ENCODE measurements at regions not wholly inside any gene's neighbourhood (a gene's known extent, or its start where the extent isn't known, plus 50 kb on each side); places are given as distances from the start of the nearest gene placed in this dataset.

DNA sequence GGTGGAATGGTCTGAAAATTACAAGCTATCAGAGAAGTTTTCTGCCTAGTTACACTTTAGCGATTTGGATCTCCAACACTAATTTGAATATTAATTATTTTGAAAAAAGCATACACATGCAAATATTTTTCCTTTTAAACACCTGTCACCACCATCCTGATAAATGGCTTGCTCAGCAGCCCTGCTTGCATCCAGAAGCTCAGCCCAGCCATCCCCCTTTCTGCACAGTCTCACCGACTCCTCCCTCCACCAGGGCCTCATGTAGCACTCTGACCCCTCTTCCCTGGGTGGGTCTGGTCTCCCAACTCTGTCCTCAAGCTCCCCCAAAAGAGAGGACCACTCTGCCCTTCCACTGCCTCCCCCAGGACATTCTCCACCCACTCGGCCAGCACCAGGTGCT lies 70.0 kb downstream of the C5orf15 start:
- 84% methylated on average over 3 of the region's 3 CpGs; no CpG with 5 or more reads in 1 of the 2 experiments for WGBS, 2 experiments (ENCODE audit: extremely low coverage in 1 of 2, insufficient coverage in 1 of 2, insufficient read length in 1 of 2, insufficient replicate concordance in 2 of 2, low coverage in 1 of 2, low lambda C conversion rate in 2 of 2, missing lambda C conversion rate in 1 of 2)
- no peaks in the 10 kb centered on the region for H3K79me1 ChIP-seq (ENCODE audit: low read depth, low read length)
- H3K4me1 ChIP-seq (replicated peaks in 1 of 4; ENCODE audit: control insufficient read depth in 3 of 4, insufficient read depth in 4 of 4, low read length in 3 of 4), result no peaks in the 10 kb centered on the region
- no peak for DNase-seq (ENCODE audit: low read depth in 1 of 2, low spot score in 2 of 2)
- no peak overlapping the region; the same call in 1 of the 2 replicates for H4K8ac ChIP-seq (ENCODE audit: extremely low read depth, insufficient read depth, low read length)
- no peaks in the 10 kb centered on the region for H3K36me3 ChIP-seq (ENCODE audit: control insufficient read depth in 2 of 4, insufficient read depth in 4 of 4, low read length in 3 of 4)
- no peak overlapping the region for H2AK5ac ChIP-seq (ENCODE audit: low read depth, low read length)
- H2AFZ ChIP-seq (ENCODE audit: low read length), result no peak overlapping the region
- FAIRE-seq, result no peak
- TF ChIP-seq CHD1 (IDR thresholded peaks at IDR 0.05; ENCODE audit: low read depth, low read length) (no peak), GABPA (IDR thresholded peaks at IDR 0.05; ENCODE audit: borderline replicate concordance, insufficient read depth, low read length) (no peak), TBP (IDR thresholded peaks at IDR 0.05; ENCODE audit: low read depth, low read length) (no peak), SP1 (IDR thresholded peaks at IDR 0.05; ENCODE audit: low read depth, low read length) (no peak), SAP30 (IDR thresholded peaks at IDR 0.05; ENCODE audit: insufficient read depth, insufficient replicate concordance, low read length) (no peak)
- TF ChIP-seq, protein P1, sequence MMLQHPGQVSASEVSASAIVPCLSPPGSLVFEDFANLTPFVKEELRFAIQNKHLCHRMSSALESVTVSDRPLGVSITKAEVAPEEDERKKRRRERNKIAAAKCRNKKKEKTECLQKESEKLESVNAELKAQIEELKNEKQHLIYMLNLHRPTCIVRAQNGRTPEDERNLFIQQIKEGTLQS (IDR thresholded peaks at IDR 0.05; ENCODE audit: insufficient read depth, low read depth, low read length), result no peak
- TF ChIP-seq, protein P2, sequence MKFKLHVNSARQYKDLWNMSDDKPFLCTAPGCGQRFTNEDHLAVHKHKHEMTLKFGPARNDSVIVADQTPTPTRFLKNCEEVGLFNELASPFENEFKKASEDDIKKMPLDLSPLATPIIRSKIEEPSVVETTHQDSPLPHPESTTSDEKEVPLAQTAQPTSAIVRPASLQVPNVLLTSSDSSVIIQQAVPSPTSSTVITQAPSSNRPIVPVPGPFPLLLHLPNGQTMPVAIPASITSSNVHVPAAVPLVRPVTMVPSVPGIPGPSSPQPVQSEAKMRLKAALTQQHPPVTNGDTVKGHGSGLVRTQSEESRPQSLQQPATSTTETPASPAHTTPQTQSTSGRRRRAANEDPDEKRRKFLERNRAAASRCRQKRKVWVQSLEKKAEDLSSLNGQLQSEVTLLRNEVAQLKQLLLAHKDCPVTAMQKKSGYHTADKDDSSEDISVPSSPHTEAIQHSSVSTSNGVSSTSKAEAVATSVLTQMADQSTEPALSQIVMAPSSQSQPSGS (IDR thresholded peaks at IDR 0.05; ENCODE audit: low read length), result no peak
- no peaks in the 10 kb centered on the region; a peak in 1 of 7 replicates for H3K27me3 ChIP-seq (replicated peaks in 1 of 4; ENCODE audit: control insufficient read depth in 3 of 4, extremely low read depth in 1 of 4, insufficient read depth in 3 of 4, low read length in 3 of 4)
- H2BK15ac ChIP-seq (ENCODE audit: low read length), result no peak overlapping the region
- H2BK120ac ChIP-seq (replicated peaks; ENCODE audit: low read depth, low read length), result no peak overlapping the region
- no peak overlapping the region for H3K4me2 ChIP-seq (ENCODE audit: insufficient read depth in 1 of 2, low read depth in 2 of 2, low read length in 2 of 2)
- no peak overlapping the region for H4K5ac ChIP-seq (ENCODE audit: insufficient read length, low read depth, low read length)
- H3K9me3 ChIP-seq (ENCODE audit: insufficient read depth in 2 of 2, low read depth in 1 of 2, low read length in 1 of 2), result no peaks in the 10 kb centered on the region
- no peak overlapping the region for H3K4me3 ChIP-seq (ENCODE audit: extremely low read depth in 1 of 4, insufficient read depth in 2 of 4, low read depth in 3 of 4, low read length in 4 of 4)
- no peak overlapping the region for H2BK12ac ChIP-seq (ENCODE audit: low read depth, low read length)
- no peak overlapping the region for H3K4ac ChIP-seq (replicated peaks; ENCODE audit: insufficient read length, low read depth, low read length)
- H2BK5ac ChIP-seq (ENCODE audit: low read depth, low read length), result no peak overlapping the region
- no peak overlapping the region for H3K56ac ChIP-seq (replicated peaks; ENCODE audit: insufficient read length, low read depth, low read length)
- H3K18ac ChIP-seq (ENCODE audit: extremely low read depth, low read length), result no peak overlapping the region
- no peak overlapping the region for H3K14ac ChIP-seq (ENCODE audit: insufficient read length)
- H4K20me1 ChIP-seq (replicated peaks in 1 of 2; ENCODE audit: control insufficient read depth in 1 of 2, insufficient read depth in 2 of 2, low read length in 2 of 2), result no peaks in the 10 kb centered on the region
- H2BK20ac ChIP-seq (ENCODE audit: low read length), result no peak overlapping the region
- CTCF ChIA-PET (ENCODE audit: partially characterized antibody), result interaction anchor here (0.7 to 3.2 kb wide), 9 partner anchors 8 to 143 kb away, joined by 3 to 12 read pairs (median 4); no protein-coding TSS in a partner anchor
- no peak overlapping the region for H3K9ac ChIP-seq (replicated peaks in 1 of 4; ENCODE audit: extremely low read depth in 1 of 4, low read depth in 3 of 4, low read length in 3 of 4)
- POLR2A ChIA-PET (ENCODE audit: partially characterized antibody), result no interaction called here
- no peak overlapping the region for H4K91ac ChIP-seq (replicated peaks; ENCODE audit: insufficient read length, low read length)
- peaks cover 2% of the 10 kb centered on the region; the same call in 1 of the 2 replicates for H3K23me2 ChIP-seq (ENCODE audit: low read depth, low read length)
- H3K23ac ChIP-seq (ENCODE audit: insufficient read length), result no peak overlapping the region
- no peak overlapping the region for H3K27ac ChIP-seq (ENCODE audit: low read depth, low read length)
- H3K79me2 ChIP-seq (ENCODE audit: control insufficient read depth in 1 of 2, insufficient read depth in 2 of 2, low read length in 2 of 2), result no peaks in the 10 kb centered on the region
